GM23338 (cell line): ENCODE measurements at regions not wholly inside any gene's neighbourhood (a gene's known extent, or its start where the extent isn't known, plus 50 kb on each side); places are given as distances from the start of the nearest gene placed in this dataset.

Source experiments
- CTCF ChIP-seq, 2 experiments: fragments of 200-600 bp in 1 of 2; sonication (generic) in 1 of 2; conservative IDR thresholded peaks; 2 replicates each; pipeline versions ENCODE4 v1.5.1 to v1.6.1; 2016 to 2017; ENCODE audit warnings: antibody characterized with exemption in 2 of 2, low read depth in 2 of 2, mild to moderate bottlenecking in 2 of 2, moderate library complexity in 1 of 2
- EZH2phosphoT487 ChIP-seq: fragments of 200-600 bp; sonication (generic); IDR thresholded peaks from one replicate; pipeline ENCODE4 v1.8.1; 2018; ENCODE audit warnings: antibody characterized with exemption; ENCODE audit not compliant: unreplicated experiment

GRCh38 chr18:51250458-51251024 is 53.1 kb upstream of the MEX3C start:
- TF ChIP-seq CTCF (conservative IDR thresholded peaks at IDR 0.05; ENCODE audit: low read depth in 2 of 2) (no peak), EZH2phosphoT487 (no peak)
